Upper lobe of left lung (tissue), 4 donors: ENCODE measurements at regions not wholly inside any gene's neighbourhood (a gene's known extent, or its start where the extent isn't known, plus 50 kb on each side); places are given as distances from the start of the nearest gene placed in this dataset.

ENCODE experiments used
- EP300 ChIP-seq, 4 donors: sonication (generic); formaldehyde crosslinking; IDR thresholded peaks; one replicate each; pipeline ENCODE4 v1.5.1; 2017; ENCODE audit warnings: antibody characterized with exemption in 4 of 4, control low read depth in 2 of 4
- TF ChIP-seq, protein P1 (sequence below), 6 experiments: fragments of 450-650 bp in 4 of 6; fragments of 200-600 bp in 2 of 6; sonication (generic) in 2 of 6; IDR thresholded peaks; one replicate each; pipeline ENCODE4 v1.5.1; 2016 to 2019; ENCODE audit warnings: antibody characterized with exemption in 6 of 6

- TF ChIP-seq, protein P1, sequence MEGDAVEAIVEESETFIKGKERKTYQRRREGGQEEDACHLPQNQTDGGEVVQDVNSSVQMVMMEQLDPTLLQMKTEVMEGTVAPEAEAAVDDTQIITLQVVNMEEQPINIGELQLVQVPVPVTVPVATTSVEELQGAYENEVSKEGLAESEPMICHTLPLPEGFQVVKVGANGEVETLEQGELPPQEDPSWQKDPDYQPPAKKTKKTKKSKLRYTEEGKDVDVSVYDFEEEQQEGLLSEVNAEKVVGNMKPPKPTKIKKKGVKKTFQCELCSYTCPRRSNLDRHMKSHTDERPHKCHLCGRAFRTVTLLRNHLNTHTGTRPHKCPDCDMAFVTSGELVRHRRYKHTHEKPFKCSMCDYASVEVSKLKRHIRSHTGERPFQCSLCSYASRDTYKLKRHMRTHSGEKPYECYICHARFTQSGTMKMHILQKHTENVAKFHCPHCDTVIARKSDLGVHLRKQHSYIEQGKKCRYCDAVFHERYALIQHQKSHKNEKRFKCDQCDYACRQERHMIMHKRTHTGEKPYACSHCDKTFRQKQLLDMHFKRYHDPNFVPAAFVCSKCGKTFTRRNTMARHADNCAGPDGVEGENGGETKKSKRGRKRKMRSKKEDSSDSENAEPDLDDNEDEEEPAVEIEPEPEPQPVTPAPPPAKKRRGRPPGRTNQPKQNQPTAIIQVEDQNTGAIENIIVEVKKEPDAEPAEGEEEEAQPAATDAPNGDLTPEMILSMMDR (IDR thresholded peaks at IDR 0.05) = no peak
- TF ChIP-seq EP300 (IDR thresholded peaks at IDR 0.05) = no peak
These were observed 389.2 kb upstream of the TENM3 start for GRCh38 chr4:181853881-181854511.
